A673 (cell line): ENCODE measurements at regions not wholly inside any gene's neighbourhood (a gene's known extent, or its start where the extent isn't known, plus 50 kb on each side); places are given as distances from the start of the nearest gene placed in this dataset.

Experiments used
- BruUV-seq: library from RNA; stranded (reverse); fragments of 400-500 nt; replicated peaks from 2 replicates; lab custom pipeline; 2021; lab: Mats Ljungman, UMichigan
- CTCF ChIA-PET: fragments of 300-600 bp; sonication (Branson Sonifier 250); formaldehyde crosslinking; loops from one replicate; lab custom pipeline; 2022; ENCODE audit warnings: antibody characterized with exemption; lab: Charles Lee
- POLR2A ChIA-PET: fragments of 300-600 bp; sonication (Branson Sonifier 250); formaldehyde crosslinking; loops from one replicate; lab custom pipeline; 2022; ENCODE audit warnings: antibody characterized with exemption; ENCODE audit not compliant: low non-redundant PET; lab: Charles Lee
- DNase-seq: peaks from one replicate; pipeline ENCODE4 v3.0.0-alpha.2; 2015; ENCODE audit warnings: low spot score
- H3K27ac ChIP-seq: fragments of 200-600 bp; sonication (generic); 2 replicates; pipeline ENCODE4 v1.5.1; 2016; ENCODE audit warnings: mixed run types, low read depth, mild to moderate bottlenecking, mixed read lengths, antibody characterized with exemption, low read length; ENCODE audit not compliant: poor library complexity, severe bottlenecking
- H3K27me3 ChIP-seq: fragments of 200-600 bp; sonication (generic); replicated peaks from 2 replicates; pipeline ENCODE4 v1.6.1; 2017; ENCODE audit warnings: mixed run types, low read depth, mild to moderate bottlenecking, mixed read lengths, antibody characterized with exemption, low read length; ENCODE audit not compliant: insufficient read depth, poor library complexity
- H3K36me3 ChIP-seq: fragments of 200-600 bp; sonication (generic); 2 replicates; pipeline ENCODE4 v1.6.1; 2016; ENCODE audit warnings: mixed run types, mild to moderate bottlenecking, mixed read lengths, antibody characterized with exemption, low read length; ENCODE audit not compliant: insufficient read depth, poor library complexity, severe bottlenecking
- H3K4me1 ChIP-seq: fragments of 200-600 bp; sonication (generic); 2 replicates; pipeline ENCODE4 v1.6.1; 2017; ENCODE audit warnings: mixed run types, mild to moderate bottlenecking, mixed read lengths, antibody characterized with exemption, low read length; ENCODE audit not compliant: insufficient read depth, poor library complexity, severe bottlenecking
- H3K4me3 ChIP-seq: fragments of 200-600 bp; sonication (generic); 2 replicates; pipeline ENCODE4 v1.5.1; 2016; ENCODE audit warnings: low read depth, mixed run types, mild to moderate bottlenecking, mixed read lengths, low read length; ENCODE audit not compliant: poor library complexity, severe bottlenecking
- H3K9me3 ChIP-seq: fragments of 200-600 bp; sonication (generic); 2 replicates; pipeline ENCODE4 v1.6.1; 2016; ENCODE audit warnings: mixed run types, low read depth, mild to moderate bottlenecking, mixed read lengths, antibody characterized with exemption, low read length; ENCODE audit not compliant: poor library complexity, severe bottlenecking
- EZH2 ChIP-seq: fragments of 200-600 bp; sonication (generic); IDR thresholded peaks from 2 replicates; pipeline ENCODE4 v1.6.1; 2017; ENCODE audit warnings: borderline replicate concordance, low read depth, mild to moderate bottlenecking, mixed read lengths, antibody characterized with exemption, low read length; ENCODE audit not compliant: poor library complexity, severe bottlenecking
- intact Hi-C: fragments of 100-400 bp; cut with micrococcal nuclease; formaldehyde crosslinking; loops from one replicate; pipeline ENCODE4 v1.10.0; 2022; ENCODE audit not compliant: unreplicated experiment
- TF ChIP-seq, protein P1 (sequence below): fragments of 300-800, 200-600 bp; sonication (generic); conservative IDR thresholded peaks from 2 replicates; pipeline ENCODE4 v1.5.1; 2017; ENCODE audit warnings: low read depth, mild to moderate bottlenecking, antibody characterized with exemption, low read length, moderate library complexity, mixed read lengths

DNA sequence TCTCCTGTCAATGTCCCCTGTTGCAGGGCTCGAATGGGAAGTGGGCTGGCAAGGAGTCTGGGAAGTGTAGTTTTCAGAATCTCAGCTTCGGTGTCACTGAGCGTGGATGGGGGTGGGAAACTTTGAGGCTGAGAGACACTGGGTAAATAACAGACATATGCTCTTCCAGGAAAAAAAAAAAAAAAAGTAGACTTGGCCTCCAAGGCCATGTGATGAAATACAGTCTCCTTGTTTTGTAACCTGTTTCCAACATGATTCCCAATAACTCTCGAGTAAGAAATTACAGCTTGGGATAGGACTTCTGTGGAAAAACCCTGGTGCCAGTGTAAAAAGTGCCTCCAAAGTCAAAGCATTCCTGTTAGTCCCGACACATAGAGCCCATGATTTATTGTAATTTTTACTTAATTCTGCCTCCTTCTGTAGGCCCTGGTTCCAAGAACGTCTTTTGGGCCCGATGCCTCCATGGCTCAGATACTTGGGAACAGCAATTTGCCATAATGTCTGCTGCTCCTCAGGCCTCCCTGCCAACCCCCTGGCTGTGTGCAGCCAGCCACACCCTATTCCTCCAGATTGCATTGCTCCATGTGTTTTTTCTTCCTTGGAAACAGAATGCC lies 119.5 kb upstream of the TNC start:
- H3K9me3 ChIP-seq, result no peaks in the 10 kb centered on the region
- ChIA-PET POLR2A (no interaction called here), CTCF (no interaction called here)
- intact Hi-C loops, result no loop called here
- H3K27ac ChIP-seq, result no peak overlapping the region
- no TSS peak for BruUV-seq
- H3K4me3 ChIP-seq, result no peak overlapping the region
- DNase-seq, result no peak
- H3K4me1 ChIP-seq, result peaks cover 4% of the 10 kb centered on the region
- no peak for TF ChIP-seq EZH2
- TF ChIP-seq, protein P1, sequence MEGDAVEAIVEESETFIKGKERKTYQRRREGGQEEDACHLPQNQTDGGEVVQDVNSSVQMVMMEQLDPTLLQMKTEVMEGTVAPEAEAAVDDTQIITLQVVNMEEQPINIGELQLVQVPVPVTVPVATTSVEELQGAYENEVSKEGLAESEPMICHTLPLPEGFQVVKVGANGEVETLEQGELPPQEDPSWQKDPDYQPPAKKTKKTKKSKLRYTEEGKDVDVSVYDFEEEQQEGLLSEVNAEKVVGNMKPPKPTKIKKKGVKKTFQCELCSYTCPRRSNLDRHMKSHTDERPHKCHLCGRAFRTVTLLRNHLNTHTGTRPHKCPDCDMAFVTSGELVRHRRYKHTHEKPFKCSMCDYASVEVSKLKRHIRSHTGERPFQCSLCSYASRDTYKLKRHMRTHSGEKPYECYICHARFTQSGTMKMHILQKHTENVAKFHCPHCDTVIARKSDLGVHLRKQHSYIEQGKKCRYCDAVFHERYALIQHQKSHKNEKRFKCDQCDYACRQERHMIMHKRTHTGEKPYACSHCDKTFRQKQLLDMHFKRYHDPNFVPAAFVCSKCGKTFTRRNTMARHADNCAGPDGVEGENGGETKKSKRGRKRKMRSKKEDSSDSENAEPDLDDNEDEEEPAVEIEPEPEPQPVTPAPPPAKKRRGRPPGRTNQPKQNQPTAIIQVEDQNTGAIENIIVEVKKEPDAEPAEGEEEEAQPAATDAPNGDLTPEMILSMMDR, result no peak
- H3K27me3 ChIP-seq, result no peaks in the 10 kb centered on the region
- no peaks in the 10 kb centered on the region for H3K36me3 ChIP-seq

DNA sequence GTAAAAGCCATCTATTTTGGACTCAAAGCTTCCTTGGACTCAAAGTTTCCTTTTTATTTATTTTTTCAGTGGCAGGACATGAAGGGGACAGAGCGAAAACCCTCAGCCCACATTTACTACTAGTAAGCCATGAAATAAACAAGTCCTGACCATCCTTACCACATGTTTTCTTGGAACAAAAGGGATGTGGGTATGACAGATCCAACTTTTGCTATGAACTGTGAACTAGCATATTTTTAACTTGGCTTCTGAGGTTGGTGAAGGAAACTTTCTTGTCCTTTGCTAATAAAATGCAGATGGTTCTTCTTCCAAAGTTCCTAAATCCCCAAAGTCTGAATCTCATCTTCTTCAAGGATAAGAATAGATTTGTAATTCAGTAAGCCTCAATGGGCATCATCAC lies 122.7 kb upstream of the TNC start:
- Histone ChIP-seq H3K4me3 (no peak overlapping the region), H3K9me3 (no peaks in the 10 kb centered on the region), H3K4me1 (peaks cover 4% of the 10 kb centered on the region), H3K36me3 (no peaks in the 10 kb centered on the region), H3K27me3 (no peaks in the 10 kb centered on the region), H3K27ac (no peak overlapping the region)
- BruUV-seq, result no TSS peak
- POLR2A ChIA-PET, result no interaction called here
- CTCF ChIA-PET, result no interaction called here
- no peak for DNase-seq
- intact Hi-C loops, result no loop called here
- TF ChIP-seq, protein P1, result no peak
- TF ChIP-seq EZH2, result no peak

DNA sequence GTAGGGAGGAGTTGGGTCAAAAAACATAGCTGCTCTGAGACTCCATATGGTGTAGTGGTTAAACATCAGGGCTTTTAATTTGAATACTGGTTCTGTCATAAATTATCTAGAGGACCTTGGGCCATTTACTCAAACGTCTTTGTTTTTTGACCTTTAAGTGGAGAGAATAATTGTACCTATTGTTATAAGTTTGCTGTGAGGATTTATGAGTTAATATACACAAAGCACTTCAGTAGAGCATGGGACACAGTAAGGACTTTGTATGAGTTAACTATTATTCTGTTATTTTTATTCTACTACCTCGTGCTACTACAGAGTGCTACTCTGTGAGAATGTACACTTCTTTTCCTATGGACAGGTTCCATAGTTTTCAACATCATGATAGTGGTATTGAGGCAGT lies 123.7 kb upstream of the TNC start:
- ChIA-PET CTCF (no interaction called here), POLR2A (no interaction called here)
- no TSS peak for BruUV-seq
- no peak overlapping the region for H3K4me3 ChIP-seq
- H3K36me3 ChIP-seq, result no peaks in the 10 kb centered on the region
- no peak for DNase-seq
- H3K9me3 ChIP-seq, result no peaks in the 10 kb centered on the region
- no peak for TF ChIP-seq EZH2
- TF ChIP-seq, protein P1, result no peak
- H3K27ac ChIP-seq, result no peak overlapping the region
- intact Hi-C loops, result no loop called here
- peaks cover 4% of the 10 kb centered on the region for H3K4me1 ChIP-seq
- no peaks in the 10 kb centered on the region for H3K27me3 ChIP-seq
